ENCODE measurements at regions not wholly inside any gene's neighbourhood (a gene's known extent, or its start where the extent isn't known, plus 50 kb on each side); places are given as distances from the start of the nearest gene placed in this dataset.

- no peak overlapping the region for H3K9ac ChIP-seq (ENCODE audit: extremely low read depth, insufficient read length, low read length)
- H3K4me1 Mint-ChIP-seq: peaks cover 19 to 24% of the 10 kb centered on the region in 2 experiments
- no peak for DNase-seq
- no peaks in the 10 kb centered on the region for H3K23me2 ChIP-seq (ENCODE audit: insufficient read length, low read depth, low read length, poor library complexity, severe bottlenecking)
- no peaks in the 10 kb centered on the region for H3K9me3 ChIP-seq (ENCODE audit: control insufficient read depth, low read depth, low read length)
- H3K4ac ChIP-seq (ENCODE audit: low read depth, low read length): no peak overlapping the region
- H2BK20ac ChIP-seq (ENCODE audit: low read depth, low read length, poor library complexity, severe bottlenecking): no peak overlapping the region
- H3K27me3 Mint-ChIP-seq (ENCODE audit: low read depth): no peaks in the 10 kb centered on the region
- H3K4me1 ChIP-seq (ENCODE audit: insufficient read depth, low read length): peaks cover 2% of the 10 kb centered on the region
- no peak overlapping the region for H3K56ac ChIP-seq (ENCODE audit: insufficient read length, low read depth, low read length)
- WGBS (ENCODE audit: extremely low coverage, insufficient read length, low lambda C conversion rate): no CpG with 5 or more reads among the region's 3 CpGs
- H3K23ac ChIP-seq (ENCODE audit: insufficient read length, low read depth, low read length): no peak overlapping the region
- no peak overlapping the region for H2AFZ ChIP-seq (ENCODE audit: low read length)
- H4K8ac ChIP-seq (replicated peaks; ENCODE audit: insufficient read length, low read depth, low read length): no peak overlapping the region
- H3K79me2 ChIP-seq (ENCODE audit: insufficient read depth, low read length): no peaks in the 10 kb centered on the region
- H2BK12ac ChIP-seq (ENCODE audit: insufficient read length, low read depth, low read length): no peak overlapping the region
- no peak overlapping the region for H3K4me3 Mint-ChIP-seq
- H2BK5ac ChIP-seq (ENCODE audit: insufficient read length, low read length): no peak overlapping the region
- H2AK5ac ChIP-seq (ENCODE audit: insufficient read length, low read length): no peak overlapping the region
- H4K91ac ChIP-seq (ENCODE audit: insufficient read length, low read depth, low read length): no peak overlapping the region
- no peak for TF ChIP-seq CTCF (conservative IDR thresholded peaks at IDR 0.05)
- no peak overlapping the region for H4K5ac ChIP-seq (ENCODE audit: insufficient read length, low read depth, low read length)
- no peaks in the 10 kb centered on the region for H3K9me3 Mint-ChIP-seq
- no peaks in the 10 kb centered on the region for H4K20me1 ChIP-seq (ENCODE audit: control insufficient read depth, insufficient read depth, insufficient read length)
- no peak overlapping the region for H2BK120ac ChIP-seq (ENCODE audit: low read depth, low read length, poor library complexity, severe bottlenecking)
- H3T11ph ChIP-seq (ENCODE audit: low read length): no peak overlapping the region
- no peak overlapping the region for H3K27ac ChIP-seq (ENCODE audit: insufficient read length, low read depth, low read length)
- no peak overlapping the region for H2BK15ac ChIP-seq (ENCODE audit: low read depth, low read length)
- H3K79me1 ChIP-seq (ENCODE audit: insufficient read depth, low read depth, low read length, poor library complexity, severe bottlenecking): no peaks in the 10 kb centered on the region
- no peaks in the 10 kb centered on the region for H3K36me3 Mint-ChIP-seq (ENCODE audit: insufficient read depth in 1 of 3, low read depth in 3 of 3)
- no peak overlapping the region; a peak in 1 of 7 replicates for H3K27ac Mint-ChIP-seq
- no peaks in the 10 kb centered on the region for H3K27me3 ChIP-seq (ENCODE audit: insufficient read depth, low read length)
- no peak overlapping the region for H3K14ac ChIP-seq (ENCODE audit: insufficient read depth, low read length)
- H3K18ac ChIP-seq (ENCODE audit: insufficient read length, low read depth, low read length): no peak overlapping the region
- no peak overlapping the region for H3K4me2 ChIP-seq (ENCODE audit: insufficient read depth, insufficient read length, low read length)
Observed at GRCh38 chr9:82201196-82201595, 212.6 kb downstream of the SPATA31D1 start.
